ENCODE measurements at regions not wholly inside any gene's neighbourhood (a gene's known extent, or its start where the extent isn't known, plus 50 kb on each side); places are given as distances from the start of the nearest gene placed in this dataset.
"Not testable (repeated sequence)": the region's sequence is repeated elsewhere in the genome, so short reads cannot be mapped to it uniquely, and the experiment has no call there.

DNA sequence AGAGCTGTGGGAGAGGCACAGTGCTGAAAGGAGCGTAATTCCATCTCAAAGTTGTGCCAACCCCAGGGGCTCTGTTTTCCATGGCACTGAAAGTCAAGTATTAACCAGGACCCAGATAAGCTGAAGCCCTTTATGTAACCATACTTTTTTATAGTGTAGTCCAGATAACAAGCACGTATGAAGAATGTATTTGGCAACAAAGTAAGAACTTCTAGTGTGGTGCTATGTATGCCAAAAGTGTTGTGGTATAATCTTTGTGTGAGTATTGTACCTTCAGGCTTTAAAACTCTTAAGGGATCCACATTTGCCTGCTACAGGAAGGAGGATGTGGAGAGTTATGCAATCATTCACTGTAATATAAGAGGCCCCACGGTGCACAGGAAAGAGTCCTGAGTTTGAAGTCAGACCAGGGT lies 129.4 kb downstream of the IBTK start:
- intact Hi-C loops (cut with DNase I): no loop called here
- ATAC-seq (ENCODE audit: poor library complexity): peak; percentile 87
- DNase-seq: no peak

DNA sequence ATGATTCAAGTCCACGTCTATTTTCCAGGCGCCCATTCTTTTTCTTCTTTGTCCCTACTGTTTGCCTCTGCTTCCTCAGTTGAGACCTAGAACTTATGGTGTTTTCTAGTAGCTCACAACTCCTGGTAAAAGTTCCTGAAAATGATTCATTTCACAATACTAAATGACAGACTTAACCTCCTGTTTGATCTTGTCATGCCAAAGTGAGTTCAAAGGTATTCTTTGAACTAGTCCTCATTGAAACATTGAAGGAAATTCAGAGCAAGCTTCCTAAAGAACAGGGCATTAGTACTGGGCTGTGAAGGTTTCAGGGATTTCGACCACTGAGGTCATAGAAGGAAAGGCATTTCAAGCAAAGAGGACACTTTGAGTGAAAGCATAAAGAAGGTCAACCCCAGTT lies 132.8 kb downstream of the IBTK start:
- DNase-seq (no peak), ATAC-seq (ENCODE audit: poor library complexity) (no peak)
- intact Hi-C loops (cut with DNase I): no loop called here

DNA sequence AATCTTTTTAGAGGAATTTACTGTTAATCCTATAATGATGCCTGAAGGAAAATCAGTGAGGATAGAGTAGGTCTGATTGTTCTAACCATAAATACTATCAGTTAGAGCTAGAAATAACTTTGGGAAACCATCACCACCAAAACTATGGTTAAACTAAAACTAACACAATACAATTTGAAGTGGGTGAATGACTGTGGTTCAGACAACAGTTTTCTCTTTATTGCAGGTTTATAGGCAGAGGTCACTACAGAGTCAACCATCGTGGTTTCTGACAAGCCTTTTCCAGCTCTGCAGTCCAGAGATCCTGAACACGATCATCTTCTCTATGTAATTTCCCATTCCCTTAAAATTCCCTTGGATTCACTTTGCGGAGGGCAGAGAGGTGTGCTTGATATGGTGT lies 134.3 kb downstream of the IBTK start:
- ATAC-seq (ENCODE audit: poor library complexity): no peak
- DNase-seq: no peak
- intact Hi-C loops (cut with DNase I): no loop called here

DNA sequence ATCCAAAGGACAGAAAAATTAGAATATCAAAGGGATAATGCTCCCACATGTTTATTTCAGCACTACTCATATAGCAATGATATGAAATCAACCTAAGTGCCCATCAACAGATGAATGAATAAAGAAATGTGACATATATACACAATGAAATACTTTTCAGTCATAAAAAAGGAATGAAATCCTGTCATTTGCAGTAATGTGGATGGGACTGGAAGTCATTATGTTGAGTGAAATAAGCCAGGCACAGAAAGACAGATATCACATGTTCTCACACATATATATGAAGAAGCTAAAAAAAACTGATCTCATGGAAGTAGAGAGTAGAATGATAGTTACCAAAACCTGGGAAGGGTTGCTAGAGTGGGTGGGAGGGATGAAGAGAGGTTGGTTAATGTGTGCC lies 135.7 kb downstream of the IBTK start:
- intact Hi-C loops (cut with DNase I): no loop called here
- DNase-seq (no peak), ATAC-seq (ENCODE audit: poor library complexity) (no peak)

DNA sequence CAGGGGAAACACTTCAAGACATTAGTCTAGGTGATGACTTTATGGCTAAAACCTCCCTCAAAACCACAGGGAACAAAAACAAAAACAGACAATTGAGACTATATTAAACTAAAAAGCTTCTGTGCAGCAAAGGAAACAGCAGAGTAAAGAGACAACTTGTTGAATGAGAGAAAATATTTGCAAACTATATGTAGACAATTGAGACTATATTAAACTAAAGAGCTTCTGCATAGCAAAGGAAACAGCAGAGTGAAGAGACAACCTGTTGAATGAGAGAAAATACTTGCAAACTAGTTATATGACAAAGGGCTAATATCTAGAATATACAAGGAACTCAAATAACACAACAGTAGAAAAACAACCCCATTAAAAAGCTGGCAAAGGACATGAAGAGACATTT lies 136.4 kb downstream of the IBTK start:
- ATAC-seq (ENCODE audit: poor library complexity) (no peak), DNase-seq (no peak)
- intact Hi-C loops (cut with DNase I): no loop called here

DNA sequence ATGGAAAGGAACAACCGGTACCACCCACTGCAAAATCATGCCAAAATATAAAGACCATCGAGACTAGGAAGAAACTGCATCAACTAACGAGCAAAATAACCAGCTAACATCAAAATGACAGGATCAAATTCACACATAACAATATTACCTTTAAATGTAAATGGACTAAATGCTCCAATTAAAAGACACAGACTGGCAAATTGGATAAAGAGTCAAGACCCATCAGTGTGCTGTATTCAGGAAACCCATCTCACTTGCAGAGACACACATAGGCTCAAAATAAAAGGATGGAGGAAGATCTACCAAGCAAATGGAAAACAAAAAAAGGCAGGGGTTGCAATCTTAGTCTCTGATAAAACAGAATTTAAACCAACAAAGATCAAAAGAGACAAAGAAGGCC lies 144.4 kb downstream of the IBTK start:
- DNase-seq; intact Hi-C loops (cut with DNase I); ATAC-seq (ENCODE audit: poor library complexity): not testable (repeated sequence)

DNA sequence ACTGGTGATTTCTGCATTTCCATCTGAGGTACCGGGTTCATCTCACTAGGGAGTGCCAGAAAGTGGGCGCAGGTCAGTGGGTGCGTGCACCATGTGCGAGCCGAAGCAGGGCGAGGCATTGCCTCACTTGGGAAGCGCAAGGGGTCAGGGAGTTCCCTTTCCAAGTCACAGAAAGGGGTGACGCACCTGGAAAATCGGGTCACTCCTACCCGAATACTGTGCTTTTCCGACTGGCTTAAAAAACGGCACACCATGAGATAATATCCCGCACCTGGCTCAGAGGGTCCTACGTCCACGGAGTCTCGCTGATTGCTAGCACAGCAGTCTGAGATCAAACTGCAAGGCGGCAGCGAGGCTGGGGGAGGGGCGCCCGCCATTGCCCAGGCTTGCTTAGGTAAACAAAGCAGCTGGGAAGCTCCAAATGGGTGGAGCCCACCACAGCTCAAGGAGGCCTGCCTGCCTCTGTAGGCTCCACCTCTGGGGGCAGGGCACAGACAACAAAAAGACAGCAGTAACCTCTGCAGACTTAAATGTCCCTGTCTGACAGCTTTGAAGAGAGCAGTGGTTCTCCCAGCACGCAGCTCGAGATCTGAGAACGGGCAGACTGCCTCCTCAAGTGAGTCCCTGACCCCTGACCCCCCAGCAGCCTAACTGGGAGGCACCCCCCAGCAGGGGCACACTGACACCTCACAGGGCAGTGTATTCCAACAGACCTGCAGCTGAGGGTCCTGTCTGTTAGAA lies 146.0 kb downstream of the IBTK start:
- not testable (repeated sequence) for DNase-seq; ATAC-seq (ENCODE audit: poor library complexity)

DNA sequence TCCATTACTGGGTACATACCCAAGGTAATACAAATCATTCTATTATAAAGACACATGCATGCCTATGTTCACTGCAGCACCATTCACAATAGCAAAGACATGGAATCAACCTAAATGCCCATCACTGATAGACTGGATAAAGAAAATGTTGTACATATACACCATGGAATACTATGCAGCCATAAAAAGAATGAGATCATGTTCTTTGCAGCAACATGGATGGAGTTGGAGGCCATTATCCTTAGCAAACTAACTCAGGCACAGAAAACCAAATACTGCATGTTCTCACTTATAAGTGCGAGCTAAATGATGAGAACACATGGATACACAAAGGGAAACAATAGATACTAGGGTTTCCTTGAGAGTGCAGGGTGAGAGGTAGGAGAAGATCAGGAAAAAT lies 146.8 kb downstream of the IBTK start:
- intact Hi-C loops (cut with DNase I); DNase-seq; ATAC-seq (ENCODE audit: poor library complexity): not testable (repeated sequence)

More for the DNA sequence above, 146.0 kb downstream of the IBTK start:
- intact Hi-C loops (cut with DNase I): not testable (repeated sequence)

DNA sequence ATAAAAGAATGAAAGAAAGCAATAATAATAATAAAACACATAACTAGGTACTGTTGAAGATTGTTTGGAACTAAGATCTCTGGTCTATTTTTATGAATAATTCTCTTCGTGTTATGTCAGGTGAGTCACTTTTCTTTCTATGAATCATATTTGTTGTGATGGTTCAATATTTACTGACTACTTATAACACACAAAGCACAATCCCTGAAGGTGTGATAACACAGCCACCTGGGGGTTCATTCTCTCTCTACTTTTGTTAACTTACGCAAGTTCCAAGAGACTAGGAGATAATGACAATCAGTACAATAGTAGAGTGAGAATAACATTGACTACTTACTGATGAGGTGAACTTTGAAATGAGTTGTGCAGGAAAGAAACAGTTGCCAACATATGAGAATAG lies 149.9 kb downstream of the IBTK start:
- no peak for ATAC-seq (ENCODE audit: poor library complexity)
- intact Hi-C loops (cut with DNase I): no loop called here
- no peak for DNase-seq

DNA sequence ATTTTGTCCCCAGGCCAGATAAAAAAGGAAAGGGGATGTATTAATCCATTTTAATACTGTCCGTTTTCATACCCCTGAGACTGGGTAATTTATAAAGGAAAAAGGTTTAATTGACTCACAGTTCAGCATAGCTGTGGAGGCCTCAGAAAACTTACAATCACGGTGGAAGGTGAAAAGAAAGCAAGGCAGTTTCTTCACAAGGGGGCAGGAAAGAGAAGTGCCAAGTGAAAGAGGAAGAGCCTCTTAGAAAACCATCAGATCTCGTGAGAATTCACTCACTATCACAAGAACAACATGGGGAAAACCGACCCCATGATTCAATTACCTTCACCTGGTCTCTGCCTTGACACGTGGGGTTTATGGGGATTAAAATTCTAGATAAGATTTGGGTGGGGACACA lies 152.5 kb downstream of the IBTK start:
- ATAC-seq (ENCODE audit: poor library complexity): no peak
- intact Hi-C loops (cut with DNase I): no loop called here

DNA sequence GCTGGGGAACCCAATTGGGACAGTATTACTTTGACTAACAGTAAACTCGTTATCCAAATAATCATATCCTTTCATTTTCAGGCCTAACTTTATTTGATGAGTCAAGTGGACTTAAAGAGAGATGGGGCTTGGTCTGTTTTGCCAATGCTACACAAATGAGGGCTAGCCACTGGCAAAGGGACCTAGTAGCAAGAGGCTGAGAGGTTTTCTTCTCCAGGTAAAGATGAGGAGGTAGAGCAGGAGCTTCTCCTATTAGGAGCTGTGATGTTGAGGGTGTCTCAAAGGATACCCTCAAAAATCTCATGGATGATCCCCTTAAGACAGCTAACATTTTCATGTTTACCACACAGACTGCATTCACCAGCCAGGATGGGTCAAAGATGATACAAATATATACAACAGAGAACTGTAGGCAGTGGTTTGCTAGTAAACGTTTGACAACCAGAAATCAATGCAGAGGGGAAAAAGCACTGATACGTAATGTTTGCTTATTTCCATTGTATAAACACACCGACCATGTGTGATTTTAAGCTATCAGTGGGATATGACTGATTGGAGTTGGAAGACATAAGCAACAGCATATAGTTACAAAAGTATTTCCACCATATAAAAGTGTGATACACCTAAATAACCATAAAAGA lies 153.3 kb downstream of the IBTK start:
- no peak for ATAC-seq (ENCODE audit: poor library complexity)
- intact Hi-C loops (cut with DNase I): no loop called here
- no peak for DNase-seq

More for the DNA sequence above, 152.5 kb downstream of the IBTK start:
- no peak for DNase-seq

DNA sequence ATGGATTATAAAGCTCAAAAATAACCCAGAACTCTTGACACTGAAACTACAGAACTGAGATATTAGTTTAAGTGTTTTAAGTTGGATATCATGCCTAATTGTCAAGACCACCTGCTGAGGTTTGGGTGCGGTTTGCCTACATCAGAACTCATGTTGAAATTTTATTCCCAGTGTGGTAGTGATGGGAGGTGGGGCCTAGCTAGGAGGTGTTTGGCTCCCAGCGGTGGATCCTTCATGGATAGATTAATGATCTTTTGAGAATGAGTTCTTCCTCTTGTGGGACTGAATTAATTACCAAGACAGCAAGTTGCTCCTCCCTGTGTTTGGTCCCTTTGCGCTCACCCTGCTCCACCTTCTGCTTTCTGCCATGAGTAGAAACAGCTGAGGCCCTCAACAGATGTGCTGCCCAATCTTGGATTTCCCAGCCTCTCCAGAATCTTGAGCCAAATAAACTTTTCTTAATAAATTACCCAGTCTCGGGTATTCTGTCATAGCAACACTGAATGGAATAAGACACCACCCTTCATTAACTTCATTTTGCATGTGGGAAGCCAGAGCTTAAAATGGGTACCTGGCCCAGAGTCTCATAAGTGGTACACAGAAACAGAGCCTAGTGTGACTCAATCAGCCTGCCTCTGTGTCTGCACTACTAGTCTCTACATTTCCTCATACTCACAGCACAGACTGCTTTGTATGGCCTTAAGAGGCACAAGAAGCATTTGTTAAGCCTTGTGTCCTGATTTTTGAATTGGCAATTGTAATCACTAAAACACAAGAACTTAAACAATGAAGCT lies 158.4 kb downstream of the IBTK start:
- no peak for ATAC-seq (ENCODE audit: poor library complexity)
- no peak for DNase-seq
- intact Hi-C loops (cut with DNase I): no loop called here

DNA sequence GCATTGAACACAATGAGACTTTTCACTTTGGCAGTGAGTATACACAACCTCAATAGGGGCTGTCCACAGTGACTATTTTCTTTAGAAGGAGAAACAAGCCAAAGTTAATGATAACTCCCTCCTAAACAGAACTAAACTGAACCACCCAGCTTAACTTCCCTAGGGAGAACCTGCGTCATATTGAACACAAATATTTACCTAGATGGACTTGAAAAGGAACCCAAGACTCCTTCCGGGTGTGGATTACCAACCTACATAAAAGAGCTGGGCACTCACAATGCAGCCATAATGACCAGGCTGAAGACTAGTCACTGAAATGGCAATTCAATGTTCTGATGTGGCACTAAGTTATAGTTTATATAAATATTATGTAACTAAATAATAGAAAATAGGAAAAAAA lies 160.6 kb downstream of the IBTK start:
- intact Hi-C loops (cut with DNase I): no loop called here
- ATAC-seq (ENCODE audit: poor library complexity) (no peak), DNase-seq (no peak)

DNA sequence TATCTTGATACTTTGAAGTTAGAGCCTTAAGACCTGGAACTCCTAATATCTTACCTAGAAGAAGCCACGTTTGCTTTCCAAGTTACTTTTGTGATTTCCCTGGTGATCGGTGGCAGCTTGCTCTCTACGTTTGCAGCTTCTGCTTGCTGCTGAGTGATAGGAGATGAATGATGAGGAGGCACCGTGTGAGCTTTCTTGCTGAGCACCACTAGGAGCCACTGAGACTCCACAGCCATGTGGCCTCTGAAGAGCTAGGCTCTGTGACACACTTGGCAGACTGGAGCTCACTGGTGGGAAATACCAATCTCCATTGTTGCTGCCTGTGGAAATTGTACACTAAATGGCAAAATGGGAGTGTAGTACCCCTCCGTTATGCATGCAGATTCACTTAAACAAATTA lies 161.8 kb downstream of the IBTK start:
- no peak for DNase-seq
- intact Hi-C loops (cut with DNase I): no loop called here
- peak; percentile 53 for ATAC-seq (ENCODE audit: poor library complexity)

DNA sequence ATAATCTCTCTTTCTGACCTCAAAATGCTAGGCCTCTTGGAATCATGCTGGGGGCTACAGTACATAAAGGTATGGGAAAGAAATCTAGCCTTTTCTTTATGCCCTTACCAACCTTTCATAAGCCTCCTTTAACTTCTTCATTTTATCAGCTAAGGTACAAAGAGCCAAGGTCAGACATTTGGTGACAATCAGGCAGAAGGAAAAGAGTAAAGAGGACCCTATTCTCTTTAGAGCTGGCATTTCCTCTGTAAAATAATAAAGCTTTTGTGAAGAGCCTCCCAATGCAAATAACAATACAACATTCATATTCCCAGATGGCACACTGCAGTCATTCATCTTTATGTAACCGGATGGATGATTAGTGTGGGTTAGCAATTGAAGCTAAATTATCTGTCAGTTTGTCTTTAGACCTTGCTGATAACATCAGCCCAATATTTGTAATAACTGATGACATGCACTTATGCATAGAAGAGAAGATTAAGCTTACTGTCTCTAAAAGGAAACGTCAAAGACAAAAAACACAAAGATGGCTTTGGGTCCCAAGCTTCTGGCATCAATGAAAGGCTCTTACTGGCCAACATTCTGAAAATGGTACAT lies 163.1 kb downstream of the IBTK start:
- intact Hi-C loops (cut with DNase I): no loop called here
- no peak for ATAC-seq (ENCODE audit: poor library complexity)
- no peak for DNase-seq

DNA sequence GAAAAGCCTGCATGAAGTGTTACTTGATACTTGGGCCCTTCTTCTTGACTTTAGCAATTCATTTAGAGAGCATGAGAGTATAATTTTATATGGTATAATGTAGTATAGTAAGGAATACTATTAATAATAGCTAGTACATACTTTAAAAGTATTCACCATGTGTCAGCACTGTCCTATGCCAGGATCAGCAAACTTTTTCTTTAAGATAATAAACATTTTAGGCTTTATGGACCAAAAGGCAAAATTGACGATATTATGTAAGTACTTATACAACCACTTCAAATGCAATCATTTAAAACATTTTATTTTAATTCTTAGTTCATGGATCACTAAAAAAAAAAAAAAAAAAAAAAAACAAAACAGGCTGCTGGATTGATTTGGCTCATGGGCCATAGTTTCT lies 163.9 kb downstream of the IBTK start:
- ATAC-seq (ENCODE audit: poor library complexity) (no peak), DNase-seq (no peak)
- intact Hi-C loops (cut with DNase I): no loop called here

DNA sequence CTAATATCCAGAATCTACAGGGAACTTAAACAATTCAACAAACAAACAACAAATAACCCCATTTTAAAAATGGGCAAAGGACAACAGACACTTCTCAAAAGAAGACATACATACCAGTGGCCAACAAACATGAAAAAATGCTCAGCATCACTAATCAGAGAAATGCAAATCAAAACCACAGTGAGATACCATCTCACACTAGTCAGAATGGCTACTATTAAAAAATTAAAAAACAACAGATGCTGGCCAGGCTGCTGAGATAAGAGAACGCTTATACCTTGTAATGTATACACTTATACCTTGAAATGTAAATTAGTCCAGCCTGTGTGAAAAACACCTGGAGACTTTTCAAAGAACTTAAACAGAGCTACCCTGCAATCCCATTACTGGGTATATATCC lies 166.8 kb downstream of the IBTK start:
- ATAC-seq (ENCODE audit: poor library complexity): no peak
- intact Hi-C loops (cut with DNase I): no loop called here

DNA sequence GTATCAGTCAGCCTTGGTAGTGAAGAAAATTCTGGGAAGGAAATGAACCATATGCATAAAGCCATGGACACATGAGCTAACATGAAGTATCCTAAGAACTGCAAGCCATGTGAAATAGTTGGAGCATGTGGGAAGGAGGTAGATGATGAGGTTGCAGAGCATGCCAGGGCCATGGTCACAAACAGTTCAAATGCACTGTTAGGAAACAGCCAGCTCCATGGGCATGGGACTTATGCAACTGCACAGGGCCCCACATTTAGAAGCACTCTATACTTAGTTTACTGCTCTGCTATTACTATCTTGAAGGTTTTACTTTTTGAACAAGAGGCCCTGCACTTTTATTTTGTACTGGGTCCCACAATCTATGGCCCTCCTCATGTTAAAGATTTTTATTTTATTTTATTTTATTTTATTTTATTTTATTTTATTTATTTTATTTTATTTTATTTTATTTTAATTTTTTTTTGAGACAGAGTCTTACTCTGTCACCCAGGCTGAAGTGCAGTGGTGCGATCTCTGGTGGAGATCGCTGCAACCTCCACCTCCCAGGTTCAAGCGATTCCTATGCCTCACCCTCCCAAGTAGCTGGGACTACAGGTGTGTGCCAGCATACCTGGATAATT lies 169.1 kb downstream of the IBTK start:
- intact Hi-C loops (cut with DNase I): no loop called here
- peak; percentile 39 for ATAC-seq (ENCODE audit: poor library complexity)
- DNase-seq: no peak

More for the DNA sequence above, 166.8 kb downstream of the IBTK start:
- DNase-seq: no peak

DNA sequence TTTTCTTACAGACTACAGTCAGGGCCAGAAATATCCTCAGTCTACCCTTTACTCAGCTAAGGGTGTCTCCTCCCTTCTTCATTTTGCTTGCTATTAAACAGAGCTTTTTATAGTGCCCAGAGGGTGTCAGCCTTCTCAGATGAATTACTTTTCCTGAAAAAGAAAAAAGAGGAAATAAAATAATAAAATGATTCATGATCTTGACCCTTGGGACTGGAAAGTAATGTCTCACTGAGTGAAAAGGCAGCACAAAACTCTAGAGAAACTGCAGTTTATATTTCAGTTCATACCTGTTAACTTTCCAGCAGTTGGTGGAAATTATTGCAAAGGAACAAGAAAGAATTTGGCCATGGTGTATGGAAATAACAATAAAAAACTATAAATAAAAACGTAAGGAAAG lies 170.6 kb downstream of the IBTK start:
- peak; percentile 28 for ATAC-seq (ENCODE audit: poor library complexity)
- DNase-seq: no peak
- intact Hi-C loops (cut with DNase I): no loop called here
